DOHH2 (cell line): ENCODE measurements at regions not wholly inside any gene's neighbourhood (a gene's known extent, or its start where the extent isn't known, plus 50 kb on each side); places are given as distances from the start of the nearest gene placed in this dataset.

Source experiments
- CTCF ChIP-seq: fragments of 200-600 bp; sonication (generic); IDR thresholded peaks from one replicate; pipeline ENCODE4 v1.5.1; 2014; ENCODE audit warnings: antibody characterized with exemption, mild to moderate bottlenecking, low read depth, low read length; ENCODE audit not compliant: poor library complexity, severe bottlenecking
- EZH2phosphoT487 ChIP-seq: fragments of 200-600 bp; sonication (generic); IDR thresholded peaks from 2 replicates; pipeline ENCODE4 v1.6.1; 2017; ENCODE audit warnings: borderline replicate concordance, mild to moderate bottlenecking, antibody characterized with exemption, low read length, moderate library complexity, mixed read lengths

GRCh38 chrX:43479850-43480249 lies 176.2 kb upstream of the MAOA start:
- TF ChIP-seq CTCF (no peak), EZH2phosphoT487 (no peak)
